AG04449 (cell line): ENCODE measurements at regions not wholly inside any gene's neighbourhood (a gene's known extent, or its start where the extent isn't known, plus 50 kb on each side); places are given as distances from the start of the nearest gene placed in this dataset.

Experiments
- CTCF ChIA-PET: fragments of 350-600 bp; formaldehyde crosslinking; extraction: SDS; loops from one replicate; lab custom pipeline; 2021; ENCODE audit warnings: antibody characterized with exemption; lab: Yijun Ruan, JAX
- POLR2A ChIA-PET: fragments of 400-600, 350-600 bp; formaldehyde crosslinking; extraction: SDS; loops from one replicate; lab custom pipeline; 2020; ENCODE audit warnings: antibody characterized with exemption, inconsistent platforms; lab: Yijun Ruan, JAX
- DNase-seq: peaks from one replicate; pipeline ENCODE4 v3.0.0-alpha.2; 2010; ENCODE audit warnings: low read depth, low spot score
- H3K4me3 ChIP-seq: 2 replicates; pipeline ENCODE4 v1.5.1; 2011; ENCODE audit warnings: low read depth, mild to moderate bottlenecking, control low read depth, low read length
- CTCF ChIP-seq: IDR thresholded peaks from one replicate; pipeline ENCODE4 v1.5.1; 2011; ENCODE audit warnings: mild to moderate bottlenecking, moderate library complexity, low read length, control low read depth, inconsistent platforms; ENCODE audit not compliant: insufficient read depth; ENCODE audit errors: missing control alignments

- no peak for TF ChIP-seq CTCF
- POLR2A ChIA-PET, result no interaction called here
- DNase-seq, result no peak
- no peak overlapping the region for H3K4me3 ChIP-seq
- CTCF ChIA-PET, result interaction anchor here (1.2 to 1.8 kb wide), 2 partner anchors 11 to 691 kb away, joined by 3 to 6 read pairs; no protein-coding TSS in a partner anchor
Measured at GRCh38 chr4:187364401-187364800, 631.2 kb upstream of the ZFP42 start.

- no peak overlapping the region for H3K4me3 ChIP-seq
- POLR2A ChIA-PET, result no interaction called here
- TF ChIP-seq CTCF, result no peak
- CTCF ChIA-PET, result interaction anchor here (1.2 to 1.8 kb wide), 2 partner anchors 11 to 692 kb away, joined by 3 to 6 read pairs; no protein-coding TSS in a partner anchor
- no peak for DNase-seq
Measured at GRCh38 chr4:187364851-187365250, 630.7 kb upstream of the ZFP42 start.

- POLR2A ChIA-PET, result interaction anchor here (0.6 kb wide), 1 partner anchor 64 kb away, joined by 3 read pairs; no protein-coding TSS in a partner anchor
- no peak for TF ChIP-seq CTCF
- CTCF ChIA-PET, result interaction anchor here (1.6 kb wide), 1 partner anchor 8 kb away, joined by 5 read pairs; no protein-coding TSS in a partner anchor
- no peak overlapping the region for H3K4me3 ChIP-seq
- no peak for DNase-seq
Measured at GRCh38 chr4:187366530-187366929, 629.0 kb upstream of the ZFP42 start.

GRCh38 chr4:187370918-187371317, 624.7 kb upstream of the ZFP42 start:
- CTCF ChIA-PET, result interaction anchor here (1.5 kb wide), 1 partner anchor 13 kb away, joined by 3 read pairs; no protein-coding TSS in a partner anchor
- POLR2A ChIA-PET, result no interaction called here
- TF ChIP-seq CTCF, result no peak
- H3K4me3 ChIP-seq, result no peak overlapping the region
- no peak for DNase-seq

GRCh38 chr4:187378441-187378840, 617.1 kb upstream of the ZFP42 start:
- ChIA-PET CTCF (no interaction called here), POLR2A (no interaction called here)
- TF ChIP-seq CTCF, result no peak

GRCh38 chr4:187380181-187380581, 615.4 kb upstream of the ZFP42 start:
- DNase-seq, result no peak
- ChIA-PET POLR2A (no interaction called here), CTCF (no interaction called here)
- no peak overlapping the region for H3K4me3 ChIP-seq
- TF ChIP-seq CTCF, result peak; percentile 2

More at GRCh38 chr4:187378441-187378840, 617.1 kb upstream of the ZFP42 start:
- no peak overlapping the region for H3K4me3 ChIP-seq
- DNase-seq, result no peak
